ENCODE measurements at regions not wholly inside any gene's neighbourhood (a gene's known extent, or its start where the extent isn't known, plus 50 kb on each side); places are given as distances from the start of the nearest gene placed in this dataset.

- TF ChIP-seq CHD2 (IDR thresholded peaks at IDR 0.05; ENCODE audit: low read length, partially characterized antibody) (no peak), CEBPB (IDR thresholded peaks at IDR 0.05) (no peak), CTCF (IDR thresholded peaks at IDR 0.05) (no peak), RAD21 (conservative IDR thresholded peaks at IDR 0.05 in 1 of 2, IDR thresholded peaks at IDR 0.05 in 1 of 2) (no peak), POLR2A (IDR thresholded peaks at IDR 0.05; ENCODE audit: low read length) (no peak), MYC (IDR thresholded peaks at IDR 0.05; ENCODE audit: borderline replicate concordance, low read length) (no peak), ELK1 (IDR thresholded peaks at IDR 0.05; ENCODE audit: low read depth, low read length) (no peak)
These were observed 688.0 kb downstream of the KCNJ2 start for GRCh38 chr17:70857351-70857750.
